Esophagus muscularis mucosa (tissue), 4 donors: ENCODE measurements at regions not wholly inside any gene's neighbourhood (a gene's known extent, or its start where the extent isn't known, plus 50 kb on each side); places are given as distances from the start of the nearest gene placed in this dataset.
"Not testable (repeated sequence)": the region's sequence is repeated elsewhere in the genome, so short reads cannot be mapped to it uniquely, and the experiment has no call there.

Experiments
- DNase-seq: peaks from one replicate; pipeline ENCODE4 v3.0.0-alpha.2; 2017; ENCODE audit errors: extremely low spot score
- H3K27ac ChIP-seq, 4 donors: fragments of 200-600 bp; sonication (generic); replicated peaks in 1 of 4; 1 replicate in 3 of 4; 2 replicates in 1 of 4; pipeline ENCODE4 v1.5.1; 2016 to 2019; ENCODE audit warnings: mild to moderate bottlenecking in 1 of 4
- H3K27me3 ChIP-seq, 4 donors: fragments of 200-600 bp; sonication (generic); one replicate each; pipeline versions ENCODE4 v1.5.1 to v1.6.0; 2016 to 2019
- H3K36me3 ChIP-seq, 4 donors: fragments of 200-600 bp; sonication (generic); one replicate each; pipeline ENCODE4 v1.5.1; 2016 to 2019
- H3K4me1 ChIP-seq, 4 donors: fragments of 200-600 bp; sonication (generic); one replicate each; pipeline ENCODE4 v1.5.1; 2016 to 2019
- H3K4me3 ChIP-seq, 4 donors: fragments of 200-600 bp; sonication (generic); 1 replicate in 2 of 4; 2 replicates in 2 of 4; pipeline ENCODE4 v1.5.1; 2016 to 2019; ENCODE audit warnings: mild to moderate bottlenecking in 4 of 4, moderate library complexity in 1 of 4
- H3K9me3 ChIP-seq, 4 donors: fragments of 200-600 bp; sonication (generic); 1 replicate in 3 of 4; 2 replicates in 1 of 4; pipeline ENCODE4 v1.5.1; 2016 to 2019
- CTCF ChIP-seq, 3 experiments: fragments of 200-600 bp in 2 of 3; fragments of 450-650 bp in 1 of 3; sonication (generic) in 2 of 3; IDR thresholded peaks; one replicate each; pipeline ENCODE4 v1.5.1; 2017 to 2019; ENCODE audit warnings: antibody characterized with exemption in 3 of 3, mild to moderate bottlenecking in 2 of 3, moderate library complexity in 1 of 3
- EP300 ChIP-seq: sonication (generic); formaldehyde crosslinking; IDR thresholded peaks from one replicate; pipeline ENCODE4 v1.6.1; 2017; ENCODE audit warnings: antibody characterized with exemption
- POLR2A ChIP-seq: fragments of 450-650 bp; IDR thresholded peaks from one replicate; pipeline ENCODE4 v1.6.1; 2017; ENCODE audit warnings: antibody characterized with exemption, moderate library complexity, mild to moderate bottlenecking, low read depth
- POLR2AphosphoS5 ChIP-seq, 2 donors: sonication (generic); formaldehyde crosslinking; IDR thresholded peaks; one replicate each; pipeline ENCODE4 v1.6.1; 2017; ENCODE audit warnings: antibody characterized with exemption in 2 of 2
- WGBS: methylation state at CpG from one replicate; pipeline ENCODE4 v1.1.5; 2018; 5-methylcytosine and 5-hydroxymethylcytosine counted together
- intact Hi-C: fragments of 100-400 bp; cut with DNase I; formaldehyde crosslinking; loops from one replicate; pipeline ENCODE4 v1.15.1; 2023

- no peaks in the 10 kb centered on the region for H3K27me3 ChIP-seq
- H3K4me3 ChIP-seq, result no peak overlapping the region
- TF ChIP-seq CTCF (IDR thresholded peaks at IDR 0.05) (no peak), POLR2A (no peak), POLR2AphosphoS5 (IDR thresholded peaks at IDR 0.05) (no peak), EP300 (no peak)
- H3K9me3 ChIP-seq, result no peaks in the 10 kb centered on the region
- H3K27ac ChIP-seq, result no peak overlapping the region
- intact Hi-C loops, result no loop called here
- WGBS, result 77% methylated on average over 1 of the region's 1 CpG
- no peaks in the 10 kb centered on the region for H3K4me1 ChIP-seq
- DNase-seq, result no peak
- H3K36me3 ChIP-seq, result no peaks in the 10 kb centered on the region
Observed at GRCh38 chr5:57987552-57987951, 472.3 kb downstream of the PLK2 start.

GRCh38 chr5:57986761-57987341, 473.0 kb downstream of the PLK2 start:
- intact Hi-C loops, result no loop called here
- DNase-seq, result no peak
- Histone ChIP-seq H3K9me3 (no peaks in the 10 kb centered on the region), H3K27ac (no peak overlapping the region), H3K4me3 (no peak overlapping the region), H3K36me3 (no peaks in the 10 kb centered on the region), H3K27me3 (no peaks in the 10 kb centered on the region), H3K4me1 (no peaks in the 10 kb centered on the region)
- no peak for TF ChIP-seq POLR2A
- no peak for TF ChIP-seq CTCF (IDR thresholded peaks at IDR 0.05)
- no peak for TF ChIP-seq EP300
- no peak for TF ChIP-seq POLR2AphosphoS5 (IDR thresholded peaks at IDR 0.05)

GRCh38 chr5:57983426-57983825, 476.5 kb downstream of the PLK2 start:
- no peaks in the 10 kb centered on the region for H3K36me3 ChIP-seq
- H3K4me1 ChIP-seq, result no peaks in the 10 kb centered on the region
- no peak for TF ChIP-seq POLR2A
- H3K9me3 ChIP-seq, result no peaks in the 10 kb centered on the region
- WGBS, result 42% methylated on average over 2 of the region's 2 CpGs
- no peak overlapping the region for H3K4me3 ChIP-seq
- no peak overlapping the region for H3K27ac ChIP-seq
- intact Hi-C loops, result no loop called here
- no peak for DNase-seq
- H3K27me3 ChIP-seq, result no peaks in the 10 kb centered on the region

GRCh38 chr5:57979671-57980070, 480.2 kb downstream of the PLK2 start:
- no peak for DNase-seq
- WGBS, result 93% methylated on average over 3 of the region's 3 CpGs
- no peaks in the 10 kb centered on the region for H3K9me3 ChIP-seq
- H3K27ac ChIP-seq, result no peak overlapping the region
- no peaks in the 10 kb centered on the region for H3K36me3 ChIP-seq
- no peaks in the 10 kb centered on the region for H3K27me3 ChIP-seq
- H3K4me3 ChIP-seq, result no peak overlapping the region
- H3K4me1 ChIP-seq, result no peaks in the 10 kb centered on the region
- intact Hi-C loops, result no loop called here
- TF ChIP-seq POLR2AphosphoS5 (IDR thresholded peaks at IDR 0.05), result no peak
- no peak for TF ChIP-seq EP300
- TF ChIP-seq CTCF (IDR thresholded peaks at IDR 0.05), result no peak
- TF ChIP-seq POLR2A, result no peak

GRCh38 chr5:57976506-57976905, 483.4 kb downstream of the PLK2 start:
- no peaks in the 10 kb centered on the region for H3K4me1 ChIP-seq
- intact Hi-C loops, result no loop called here
- no peaks in the 10 kb centered on the region for H3K36me3 ChIP-seq
- no peaks in the 10 kb centered on the region for H3K9me3 ChIP-seq
- H3K27me3 ChIP-seq, result no peaks in the 10 kb centered on the region
- H3K27ac ChIP-seq, result no peak overlapping the region
- no peak overlapping the region for H3K4me3 ChIP-seq
- no peak for DNase-seq
- WGBS, result 68% methylated on average over 2 of the region's 2 CpGs
- TF ChIP-seq POLR2AphosphoS5 (IDR thresholded peaks at IDR 0.05) (no peak), CTCF (IDR thresholded peaks at IDR 0.05) (no peak), POLR2A (no peak), EP300 (no peak)

GRCh38 chr5:57972099-57972498, 487.8 kb downstream of the PLK2 start:
- H3K4me3 ChIP-seq, intact Hi-C loops, H3K4me1 ChIP-seq, H3K27ac ChIP-seq, H3K9me3 ChIP-seq, H3K27me3 ChIP-seq, H3K36me3 ChIP-seq, DNase-seq: not testable (repeated sequence)
- 95% methylated on average over 3 of the region's 7 CpGs for WGBS
